HEK293 (cell line): ENCODE measurements at regions not wholly inside any gene's neighbourhood (a gene's known extent, or its start where the extent isn't known, plus 50 kb on each side); places are given as distances from the start of the nearest gene placed in this dataset.

Source experiments
- CTCF ChIA-PET: fragments of 350-600 bp; formaldehyde crosslinking; extraction: SDS; loops from one replicate; lab custom pipeline; 2021; ENCODE audit warnings: antibody characterized with exemption; lab: Yijun Ruan, JAX
- POLR2A ChIA-PET: fragments of 300-600 bp; formaldehyde crosslinking; extraction: SDS; loops from one replicate; lab custom pipeline; 2020; ENCODE audit warnings: antibody characterized with exemption, inconsistent platforms; lab: Yijun Ruan, JAX
- H3K27ac ChIP-seq: fragments of 200-500 bp; sonication (Bioruptor generic); 2 replicates; pipeline ENCODE4 v1.5.1; 2014; ENCODE audit warnings: low read depth, low read length, control low read depth, inconsistent platforms; ENCODE audit errors: extremely low read depth
- H3K36me3 ChIP-seq, 2 experiments: fragments of 200-500 bp in 1 of 2; sonication (Bioruptor generic) in 1 of 2; 1 replicate in 1 of 2; 2 replicates in 1 of 2; pipeline ENCODE4 v1.5.1; 2014 to 2017; ENCODE audit warnings: inconsistent platforms in 2 of 2, low read length in 2 of 2; ENCODE audit not compliant: control insufficient read depth in 2 of 2, insufficient read depth in 1 of 2
- H3K4me1 ChIP-seq: fragments of 200-500 bp; sonication (Bioruptor generic); 2 replicates; pipeline ENCODE4 v1.5.1; 2014; ENCODE audit warnings: mild to moderate bottlenecking, low read length, inconsistent platforms; ENCODE audit not compliant: control insufficient read depth, insufficient read depth
- H3K4me3 ChIP-seq: 2 replicates; pipeline ENCODE4 v1.5.1; 2011; ENCODE audit warnings: low read depth, mild to moderate bottlenecking, control low read depth, low read length, moderate library complexity
- H3K9me3 ChIP-seq: fragments of 200-500 bp; sonication (Bioruptor generic); 2 replicates; pipeline ENCODE4 v1.5.1; 2014; ENCODE audit warnings: low read depth, low read length, inconsistent platforms; ENCODE audit not compliant: control insufficient read depth, insufficient read depth
- SP7 ChIP-seq: fragments of 450-650 bp; formaldehyde crosslinking; IDR thresholded peaks from 2 replicates; pipeline ENCODE4 v1.5.1; 2016; ENCODE audit warnings: missing biosample characterization, missing genetic modification characterization
- YY1 ChIP-seq: fragments of 450-650 bp; formaldehyde crosslinking; IDR thresholded peaks from 2 replicates; pipeline ENCODE4 v1.5.1; 2018; ENCODE audit warnings: missing biosample characterization, missing genetic modification characterization
- ZBTB17 ChIP-seq: fragments of 450-650 bp; formaldehyde crosslinking; IDR thresholded peaks from 2 replicates; pipeline ENCODE4 v1.5.1; 2016; ENCODE audit warnings: missing biosample characterization, missing genetic modification characterization
- ZNF221 ChIP-seq: fragments of 450-650 bp; formaldehyde crosslinking; IDR thresholded peaks from 2 replicates; pipeline ENCODE4 v1.5.1; 2017; ENCODE audit warnings: missing biosample characterization, missing genetic modification characterization, borderline replicate concordance
- ZNF223 ChIP-seq: fragments of 450-650 bp; formaldehyde crosslinking; IDR thresholded peaks from 2 replicates; pipeline ENCODE4 v1.5.1; 2016; ENCODE audit warnings: missing biosample characterization, missing genetic modification characterization
- ZNF404 ChIP-seq: fragments of 450-650 bp; formaldehyde crosslinking; IDR thresholded peaks from 2 replicates; pipeline ENCODE4 v1.5.1; 2017; ENCODE audit warnings: missing biosample characterization, missing genetic modification characterization
- ZNF48 ChIP-seq: fragments of 450-650 bp; formaldehyde crosslinking; IDR thresholded peaks from 2 replicates; pipeline ENCODE4 v1.5.1; 2016; ENCODE audit warnings: missing biosample characterization, missing genetic modification characterization
- ZNF610 ChIP-seq: fragments of 450-650 bp; formaldehyde crosslinking; IDR thresholded peaks from 2 replicates; pipeline ENCODE4 v1.5.1; 2016; ENCODE audit warnings: missing biosample characterization, missing genetic modification characterization, borderline replicate concordance
- ZNF623 ChIP-seq: fragments of 450-650 bp; formaldehyde crosslinking; IDR thresholded peaks from 2 replicates; pipeline ENCODE4 v1.5.1; 2016; ENCODE audit warnings: missing biosample characterization, missing genetic modification characterization
- ZNF677 ChIP-seq: fragments of 450-650 bp; IDR thresholded peaks from 2 replicates; pipeline ENCODE4 v1.5.0; 2018; ENCODE audit warnings: missing biosample characterization, mild to moderate bottlenecking, missing genetic modification characterization, moderate library complexity
- ZNF776 ChIP-seq: fragments of 450-650 bp; formaldehyde crosslinking; IDR thresholded peaks from 2 replicates; pipeline ENCODE4 v1.5.0; 2017; ENCODE audit warnings: missing biosample characterization, missing genetic modification characterization, borderline replicate concordance
- ZNF837 ChIP-seq: fragments of 450-650 bp; formaldehyde crosslinking; IDR thresholded peaks from 2 replicates; pipeline ENCODE4 v1.5.1; 2016; ENCODE audit warnings: missing biosample characterization, missing genetic modification characterization
- TF ChIP-seq, protein P1 (sequence below): fragments of 450-650 bp; formaldehyde crosslinking; conservative IDR thresholded peaks from 2 replicates; pipeline ENCODE4 v1.5.1; 2016; ENCODE audit warnings: low read depth, missing biosample characterization, missing genetic modification characterization
- TF ChIP-seq, protein P2 (sequence below): fragments of 450-650 bp; formaldehyde crosslinking; IDR thresholded peaks from 2 replicates; pipeline ENCODE4 v1.5.1; 2016; ENCODE audit warnings: missing biosample characterization, missing genetic modification characterization
- TF ChIP-seq, protein P3 (sequence below): fragments of 450-650 bp; formaldehyde crosslinking; IDR thresholded peaks from 2 replicates; pipeline ENCODE4 v1.5.1; 2016; ENCODE audit warnings: missing biosample characterization, missing genetic modification characterization, borderline replicate concordance
- TF ChIP-seq, protein P4 (sequence below): fragments of 450-650 bp; formaldehyde crosslinking; IDR thresholded peaks from 2 replicates; pipeline ENCODE4 v1.5.1; 2016; ENCODE audit warnings: missing biosample characterization, missing genetic modification characterization

DNA sequence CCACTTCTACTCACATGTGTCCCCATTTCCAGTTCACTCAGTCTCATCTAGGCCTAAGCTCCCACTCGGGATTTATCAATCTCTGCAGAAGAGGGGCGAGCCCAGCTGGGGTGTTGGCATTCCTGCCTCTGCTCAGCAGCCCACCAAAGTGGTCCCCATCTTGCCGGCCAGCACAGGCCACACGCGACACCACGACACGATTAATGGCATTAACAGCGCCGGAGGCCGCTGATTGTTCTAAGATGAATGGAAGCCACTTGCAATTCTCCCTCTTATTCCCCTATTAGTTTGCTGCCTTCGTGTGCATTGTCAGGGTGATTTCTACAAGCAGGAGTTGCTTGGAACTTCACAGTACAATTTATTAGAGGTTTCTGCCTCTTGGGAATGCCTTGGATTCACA lies 477.3 kb downstream of the SHQ1 start:
- H3K27ac ChIP-seq: no peak overlapping the region
- H3K4me1 ChIP-seq: peaks cover 3% of the 10 kb centered on the region; the same call in 1 of the 2 replicates
- ChIA-PET CTCF (no interaction called here), POLR2A (no interaction called here)
- no peak for TF ChIP-seq ZNF610
- no peak for TF ChIP-seq ZNF837
- no peak for TF ChIP-seq SP7 (tag by site-specific recombination)
- no peak for TF ChIP-seq ZNF776 (tag by site-specific recombination)
- no peak for TF ChIP-seq ZNF623 (tag by site-specific recombination)
- TF ChIP-seq, protein P1, sequence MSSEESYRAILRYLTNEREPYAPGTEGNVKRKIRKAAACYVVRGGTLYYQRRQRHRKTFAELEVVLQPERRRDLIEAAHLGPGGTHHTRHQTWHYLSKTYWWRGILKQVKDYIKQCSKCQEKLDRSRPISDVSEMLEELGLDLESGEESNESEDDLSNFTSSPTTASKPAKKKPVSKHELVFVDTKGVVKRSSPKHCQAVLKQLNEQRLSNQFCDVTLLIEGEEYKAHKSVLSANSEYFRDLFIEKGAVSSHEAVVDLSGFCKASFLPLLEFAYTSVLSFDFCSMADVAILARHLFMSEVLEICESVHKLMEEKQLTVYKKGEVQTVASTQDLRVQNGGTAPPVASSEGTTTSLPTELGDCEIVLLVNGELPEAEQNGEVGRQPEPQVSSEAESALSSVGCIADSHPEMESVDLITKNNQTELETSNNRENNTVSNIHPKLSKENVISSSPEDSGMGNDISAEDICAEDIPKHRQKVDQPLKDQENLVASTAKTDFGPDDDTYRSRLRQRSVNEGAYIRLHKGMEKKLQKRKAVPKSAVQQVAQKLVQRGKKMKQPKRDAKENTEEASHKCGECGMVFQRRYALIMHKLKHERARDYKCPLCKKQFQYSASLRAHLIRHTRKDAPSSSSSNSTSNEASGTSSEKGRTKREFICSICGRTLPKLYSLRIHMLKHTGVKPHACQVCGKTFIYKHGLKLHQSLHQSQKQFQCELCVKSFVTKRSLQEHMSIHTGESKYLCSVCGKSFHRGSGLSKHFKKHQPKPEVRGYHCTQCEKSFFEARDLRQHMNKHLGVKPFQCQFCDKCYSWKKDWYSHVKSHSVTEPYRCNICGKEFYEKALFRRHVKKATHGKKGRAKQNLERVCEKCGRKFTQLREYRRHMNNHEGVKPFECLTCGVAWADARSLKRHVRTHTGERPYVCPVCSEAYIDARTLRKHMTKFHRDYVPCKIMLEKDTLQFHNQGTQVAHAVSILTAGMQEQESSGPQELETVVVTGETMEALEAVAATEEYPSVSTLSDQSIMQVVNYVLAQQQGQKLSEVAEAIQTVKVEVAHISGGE (tag by site-specific recombination): no peak
- no peak for TF ChIP-seq ZNF221
- TF ChIP-seq, protein P2, sequence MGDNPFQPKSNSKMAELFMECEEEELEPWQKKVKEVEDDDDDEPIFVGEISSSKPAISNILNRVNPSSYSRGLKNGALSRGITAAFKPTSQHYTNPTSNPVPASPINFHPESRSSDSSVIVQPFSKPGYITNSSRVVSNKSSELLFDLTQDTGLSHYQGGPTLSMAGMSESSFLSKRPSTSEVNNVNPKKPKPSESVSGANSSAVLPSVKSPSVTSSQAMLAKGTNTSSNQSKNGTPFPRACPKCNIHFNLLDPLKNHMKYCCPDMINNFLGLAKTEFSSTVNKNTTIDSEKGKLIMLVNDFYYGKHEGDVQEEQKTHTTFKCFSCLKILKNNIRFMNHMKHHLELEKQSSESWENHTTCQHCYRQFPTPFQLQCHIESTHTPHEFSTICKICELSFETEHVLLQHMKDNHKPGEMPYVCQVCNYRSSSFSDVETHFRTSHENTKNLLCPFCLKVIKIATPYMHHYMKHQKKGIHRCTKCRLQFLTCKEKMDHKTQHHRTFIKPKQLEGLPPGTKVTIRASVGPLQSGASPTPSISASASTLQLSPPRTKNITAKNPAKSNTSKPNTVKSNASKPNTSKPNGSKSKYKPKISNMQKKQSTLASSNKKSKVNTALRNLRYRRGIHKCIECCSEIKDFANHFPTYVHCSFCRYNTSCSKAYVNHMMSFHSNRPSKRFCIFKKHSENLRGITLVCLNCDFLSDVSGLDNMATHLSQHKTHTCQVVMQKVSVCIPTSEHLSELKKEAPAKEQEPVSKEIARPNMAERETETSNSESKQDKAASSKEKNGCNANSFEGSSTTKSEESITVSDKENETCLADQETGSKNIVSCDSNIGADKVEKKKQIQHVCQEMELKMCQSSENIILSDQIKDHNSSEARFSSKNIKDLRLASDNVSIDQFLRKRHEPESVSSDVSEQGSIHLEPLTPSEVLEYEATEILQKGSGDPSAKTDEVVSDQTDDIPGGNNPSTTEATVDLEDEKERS (tag by site-specific recombination): no peak
- no peak for TF ChIP-seq YY1 (tag by site-specific recombination)
- TF ChIP-seq ZNF223 (tag by site-specific recombination): no peak
- no peak for TF ChIP-seq ZNF677 (tag by site-specific recombination)
- TF ChIP-seq, protein P3, sequence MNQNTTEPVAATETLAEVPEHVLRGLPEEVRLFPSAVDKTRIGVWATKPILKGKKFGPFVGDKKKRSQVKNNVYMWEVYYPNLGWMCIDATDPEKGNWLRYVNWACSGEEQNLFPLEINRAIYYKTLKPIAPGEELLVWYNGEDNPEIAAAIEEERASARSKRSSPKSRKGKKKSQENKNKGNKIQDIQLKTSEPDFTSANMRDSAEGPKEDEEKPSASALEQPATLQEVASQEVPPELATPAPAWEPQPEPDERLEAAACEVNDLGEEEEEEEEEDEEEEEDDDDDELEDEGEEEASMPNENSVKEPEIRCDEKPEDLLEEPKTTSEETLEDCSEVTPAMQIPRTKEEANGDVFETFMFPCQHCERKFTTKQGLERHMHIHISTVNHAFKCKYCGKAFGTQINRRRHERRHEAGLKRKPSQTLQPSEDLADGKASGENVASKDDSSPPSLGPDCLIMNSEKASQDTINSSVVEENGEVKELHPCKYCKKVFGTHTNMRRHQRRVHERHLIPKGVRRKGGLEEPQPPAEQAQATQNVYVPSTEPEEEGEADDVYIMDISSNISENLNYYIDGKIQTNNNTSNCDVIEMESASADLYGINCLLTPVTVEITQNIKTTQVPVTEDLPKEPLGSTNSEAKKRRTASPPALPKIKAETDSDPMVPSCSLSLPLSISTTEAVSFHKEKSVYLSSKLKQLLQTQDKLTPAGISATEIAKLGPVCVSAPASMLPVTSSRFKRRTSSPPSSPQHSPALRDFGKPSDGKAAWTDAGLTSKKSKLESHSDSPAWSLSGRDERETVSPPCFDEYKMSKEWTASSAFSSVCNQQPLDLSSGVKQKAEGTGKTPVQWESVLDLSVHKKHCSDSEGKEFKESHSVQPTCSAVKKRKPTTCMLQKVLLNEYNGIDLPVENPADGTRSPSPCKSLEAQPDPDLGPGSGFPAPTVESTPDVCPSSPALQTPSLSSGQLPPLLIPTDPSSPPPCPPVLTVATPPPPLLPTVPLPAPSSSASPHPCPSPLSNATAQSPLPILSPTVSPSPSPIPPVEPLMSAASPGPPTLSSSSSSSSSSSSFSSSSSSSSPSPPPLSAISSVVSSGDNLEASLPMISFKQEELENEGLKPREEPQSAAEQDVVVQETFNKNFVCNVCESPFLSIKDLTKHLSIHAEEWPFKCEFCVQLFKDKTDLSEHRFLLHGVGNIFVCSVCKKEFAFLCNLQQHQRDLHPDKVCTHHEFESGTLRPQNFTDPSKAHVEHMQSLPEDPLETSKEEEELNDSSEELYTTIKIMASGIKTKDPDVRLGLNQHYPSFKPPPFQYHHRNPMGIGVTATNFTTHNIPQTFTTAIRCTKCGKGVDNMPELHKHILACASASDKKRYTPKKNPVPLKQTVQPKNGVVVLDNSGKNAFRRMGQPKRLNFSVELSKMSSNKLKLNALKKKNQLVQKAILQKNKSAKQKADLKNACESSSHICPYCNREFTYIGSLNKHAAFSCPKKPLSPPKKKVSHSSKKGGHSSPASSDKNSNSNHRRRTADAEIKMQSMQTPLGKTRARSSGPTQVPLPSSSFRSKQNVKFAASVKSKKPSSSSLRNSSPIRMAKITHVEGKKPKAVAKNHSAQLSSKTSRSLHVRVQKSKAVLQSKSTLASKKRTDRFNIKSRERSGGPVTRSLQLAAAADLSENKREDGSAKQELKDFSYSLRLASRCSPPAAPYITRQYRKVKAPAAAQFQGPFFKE: no peak
- TF ChIP-seq ZNF404 (tag by site-specific recombination): no peak
- no peak for TF ChIP-seq ZBTB17 (tag by site-specific recombination)
- no peak for TF ChIP-seq ZNF48 (tag by site-specific recombination)
- TF ChIP-seq, protein P4, sequence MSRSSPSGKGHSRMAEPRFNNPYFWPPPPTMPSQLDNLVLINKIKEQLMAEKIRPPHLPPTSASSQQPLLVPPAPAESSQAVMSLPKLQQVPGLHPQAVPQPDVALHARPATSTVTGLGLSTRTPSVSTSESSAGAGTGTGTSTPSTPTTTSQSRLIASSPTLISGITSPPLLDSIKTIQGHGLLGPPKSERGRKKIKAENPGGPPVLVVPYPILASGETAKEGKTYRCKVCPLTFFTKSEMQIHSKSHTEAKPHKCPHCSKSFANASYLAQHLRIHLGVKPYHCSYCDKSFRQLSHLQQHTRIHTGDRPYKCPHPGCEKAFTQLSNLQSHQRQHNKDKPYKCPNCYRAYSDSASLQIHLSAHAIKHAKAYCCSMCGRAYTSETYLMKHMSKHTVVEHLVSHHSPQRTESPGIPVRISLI: no peak
- H3K9me3 ChIP-seq: no peaks in the 10 kb centered on the region
- peaks cover 0 to 2% of the 10 kb centered on the region in 2 experiments; a peak in 1 of 3 replicates for H3K36me3 ChIP-seq
- H3K4me3 ChIP-seq: no peak overlapping the region
